ENCODE measurements at regions not wholly inside any gene's neighbourhood (a gene's known extent, or its start where the extent isn't known, plus 50 kb on each side); places are given as distances from the start of the nearest gene placed in this dataset.

GRCh38 chr16:86158688-86159360 is 259.9 kb downstream of the IRF8 start:
- dilution Hi-C loops (cut with MboI; ENCODE audit: extremely low pct_ligation_motif_present, low sequenced_read_pairs) = no loop called here
- DNase-seq (ENCODE audit: low read depth, low spot score) (peak; percentile 4), FAIRE-seq (peak; percentile 78)
- Histone ChIP-seq H2AFZ (ENCODE audit: low read depth, low read length) (peak overlapping the region; percentile 6), H3K36me3 (ENCODE audit: control insufficient read depth in 2 of 2, extremely low read depth in 1 of 2, insufficient read depth in 2 of 2, low read length in 2 of 2) (no peaks in the 10 kb centered on the region), H4K20me1 (replicated peaks; ENCODE audit: control insufficient read depth, extremely low read depth, insufficient read depth, low read length) (no peaks in the 10 kb centered on the region), H3K27me3 (ENCODE audit: control insufficient read depth in 2 of 2, insufficient read depth in 2 of 2, low read length in 2 of 2) (peaks cover 0 to 2% of the 10 kb centered on the region in 2 experiments), H3K4me1 (ENCODE audit: control insufficient read depth, extremely low read depth, insufficient read depth, low read length) (peaks cover 5% of the 10 kb centered on the region), H3K9ac (replicated peaks; ENCODE audit: extremely low read depth, insufficient read depth, low read length) (no peak overlapping the region), H3K4me2 (ENCODE audit: insufficient read depth, low read length) (no peak overlapping the region), H3K9me1 (replicated peaks; ENCODE audit: control insufficient read depth, extremely low read depth, insufficient read depth, low read length) (no peaks in the 10 kb centered on the region), H3K9me3 (replicated peaks; ENCODE audit: control insufficient read depth, insufficient read depth, low read length) (no peaks in the 10 kb centered on the region), H3K4me3 (replicated peaks in 1 of 3; ENCODE audit: insufficient read depth in 1 of 3, low read depth in 1 of 3, low read length in 3 of 3) (no peak overlapping the region), H3K27ac (ENCODE audit: insufficient read depth, low read depth, low read length) (no peak overlapping the region), H3K79me2 (ENCODE audit: control insufficient read depth, insufficient read depth, low read length) (no peaks in the 10 kb centered on the region)
- TF ChIP-seq FOS (IDR thresholded peaks at IDR 0.05; ENCODE audit: borderline replicate concordance, insufficient read depth, low read length) (no peak), GATA2 (IDR thresholded peaks at IDR 0.05; ENCODE audit: insufficient read depth, insufficient read length, low read depth, low read length) (no peak), MYC (IDR thresholded peaks at IDR 0.05; ENCODE audit: low read depth, low read length) (no peak), EZH2 (IDR thresholded peaks at IDR 0.05; ENCODE audit: borderline replicate concordance, low read depth, low read length, severe bottlenecking) (no peak), MAX (IDR thresholded peaks at IDR 0.05; ENCODE audit: insufficient read depth, insufficient read length) (no peak), JUN (IDR thresholded peaks at IDR 0.05; ENCODE audit: borderline replicate concordance, insufficient read depth, insufficient read length, low read depth) (no peak), CTCF (IDR thresholded peaks at IDR 0.05; ENCODE audit: extremely low read depth in 1 of 2, insufficient read depth in 1 of 2, low read depth in 1 of 2, low read length in 2 of 2) (no peak), POLR2AphosphoS5 (IDR thresholded peaks at IDR 0.05; ENCODE audit: insufficient read depth, low read depth, low read length) (no peak)
- BruUV-seq (replicated peaks) = no TSS peak
- ChIA-PET POLR2A (no interaction called here), CTCF (interaction anchor here (0.8 to 2.3 kb wide), 2 partner anchors 12 to 359 kb away, joined by 6 read pairs; no protein-coding TSS in a partner anchor)
- intact Hi-C loops (cut with micrococcal nuclease) = no loop called here

All from endothelial cell of umbilical vein (primary cell).